IPS DF 6.9 (cell line): ENCODE measurements at regions not wholly inside any gene's neighbourhood (a gene's known extent, or its start where the extent isn't known, plus 50 kb on each side); places are given as distances from the start of the nearest gene placed in this dataset.

Source experiments
- DNase-seq: peaks from one replicate; pipeline ENCODE4 v3.0.0-alpha.2; 2013; ENCODE audit warnings: low read depth, low spot score
- H3K27ac ChIP-seq: one replicate; pipeline ENCODE4 v1.5.1; 2013; ENCODE audit warnings: low read length, control low read depth
- H3K27me3 ChIP-seq: 2 replicates; pipeline ENCODE4 v1.6.1; 2013; ENCODE audit warnings: mild to moderate bottlenecking, low read length; ENCODE audit not compliant: control insufficient read depth, insufficient read depth
- H3K36me3 ChIP-seq: 2 replicates; pipeline ENCODE4 v1.6.1; 2013; ENCODE audit warnings: low read length; ENCODE audit not compliant: control insufficient read depth, insufficient read depth
- H3K4me1 ChIP-seq: 2 replicates; pipeline ENCODE4 v1.6.1; 2013; ENCODE audit warnings: low read length; ENCODE audit not compliant: control insufficient read depth, insufficient read depth
- H3K4me3 ChIP-seq: 2 replicates; pipeline ENCODE4 v1.5.1; 2013; ENCODE audit warnings: mild to moderate bottlenecking, low read length
- H3K9me3 ChIP-seq: 2 replicates; pipeline ENCODE4 v1.6.1; 2013; ENCODE audit warnings: low read length, inconsistent platforms; ENCODE audit not compliant: control insufficient read depth, insufficient read depth
- WGBS: extraction: QIAGEN DNeasy Blood & Tissue Kit; methylation state at CpG from one replicate; pipeline ENCODE4 v1.1.7; 2013; ENCODE audit warnings: mixed read lengths, missing lambda C conversion rate; ENCODE audit not compliant: insufficient read length, insufficient coverage; 5-methylcytosine and 5-hydroxymethylcytosine counted together

- no peaks in the 10 kb centered on the region for H3K4me1 ChIP-seq
- WGBS: no CpG with 5 or more reads among the region's 4 CpGs
- no peak for DNase-seq
- no peaks in the 10 kb centered on the region for H3K27me3 ChIP-seq
- no peak overlapping the region for H3K27ac ChIP-seq
- H3K4me3 ChIP-seq: no peak overlapping the region
- no peaks in the 10 kb centered on the region for H3K36me3 ChIP-seq
- H3K9me3 ChIP-seq: no peaks in the 10 kb centered on the region
These were observed 52.7 kb upstream of the ALK start for GRCh38 chr2:29974086-29974485.

GRCh38 chr2:29977284-29977683, 55.9 kb upstream of the ALK start:
- no peak for DNase-seq
- no peaks in the 10 kb centered on the region for H3K36me3 ChIP-seq
- H3K4me3 ChIP-seq: no peak overlapping the region
- no CpG with 5 or more reads among the region's 3 CpGs for WGBS
- H3K27ac ChIP-seq: no peak overlapping the region
- no peaks in the 10 kb centered on the region for H3K9me3 ChIP-seq
- H3K27me3 ChIP-seq: no peaks in the 10 kb centered on the region
- no peaks in the 10 kb centered on the region for H3K4me1 ChIP-seq

GRCh38 chr2:29981402-29981801, 60.0 kb upstream of the ALK start:
- no peaks in the 10 kb centered on the region for H3K27me3 ChIP-seq
- H3K36me3 ChIP-seq: no peaks in the 10 kb centered on the region

GRCh38 chr2:29983308-29983707, 61.9 kb upstream of the ALK start:
- Histone ChIP-seq H3K27me3 (no peaks in the 10 kb centered on the region), H3K4me3 (no peak overlapping the region), H3K4me1 (no peaks in the 10 kb centered on the region), H3K36me3 (no peaks in the 10 kb centered on the region), H3K27ac (no peak overlapping the region), H3K9me3 (no peaks in the 10 kb centered on the region)
- no CpG with 5 or more reads among the region's 4 CpGs for WGBS
- no peak for DNase-seq

More at GRCh38 chr2:29981402-29981801, 60.0 kb upstream of the ALK start:
- no peaks in the 10 kb centered on the region for H3K9me3 ChIP-seq
- H3K4me1 ChIP-seq: no peaks in the 10 kb centered on the region
- no peak overlapping the region for H3K4me3 ChIP-seq
- H3K27ac ChIP-seq: no peak overlapping the region
- WGBS: no CpG with 5 or more reads among the region's 4 CpGs
- DNase-seq: no peak

GRCh38 chr2:29987146-29987545, 65.8 kb upstream of the ALK start:
- WGBS: no CpG with 5 or more reads among the region's 1 CpG
- H3K4me1 ChIP-seq: no peaks in the 10 kb centered on the region
- DNase-seq: no peak

GRCh38 chr2:29990129-29990528, 68.7 kb upstream of the ALK start:
- DNase-seq: no peak
- Histone ChIP-seq H3K9me3 (no peaks in the 10 kb centered on the region), H3K27ac (no peak overlapping the region), H3K4me1 (no peaks in the 10 kb centered on the region), H3K27me3 (no peaks in the 10 kb centered on the region), H3K36me3 (no peaks in the 10 kb centered on the region), H3K4me3 (no peak overlapping the region)
- no CpG with 5 or more reads among the region's 4 CpGs for WGBS

More at GRCh38 chr2:29987146-29987545, 65.8 kb upstream of the ALK start:
- Histone ChIP-seq H3K27ac (no peak overlapping the region), H3K9me3 (no peaks in the 10 kb centered on the region), H3K4me3 (no peak overlapping the region), H3K36me3 (no peaks in the 10 kb centered on the region), H3K27me3 (no peaks in the 10 kb centered on the region)

- Histone ChIP-seq H3K4me1 (no peaks in the 10 kb centered on the region), H3K36me3 (no peaks in the 10 kb centered on the region), H3K27me3 (no peaks in the 10 kb centered on the region), H3K27ac (no peak overlapping the region), H3K4me3 (no peak overlapping the region), H3K9me3 (no peaks in the 10 kb centered on the region)
- WGBS: no CpG with 5 or more reads among the region's 3 CpGs
- DNase-seq: no peak
These were observed 69.7 kb upstream of the ALK start for GRCh38 chr2:29991086-29991485.

- no peaks in the 10 kb centered on the region for H3K27me3 ChIP-seq
- no peak overlapping the region for H3K4me3 ChIP-seq
- WGBS: no CpG with 5 or more reads among the region's 1 CpG
- H3K27ac ChIP-seq: no peak overlapping the region
- no peaks in the 10 kb centered on the region for H3K9me3 ChIP-seq
- no peak for DNase-seq
- H3K4me1 ChIP-seq: no peaks in the 10 kb centered on the region
- no peaks in the 10 kb centered on the region for H3K36me3 ChIP-seq
These were observed 73.9 kb upstream of the ALK start for GRCh38 chr2:29995241-29995640.

- Histone ChIP-seq H3K9me3 (no peaks in the 10 kb centered on the region), H3K4me1 (no peaks in the 10 kb centered on the region), H3K36me3 (no peaks in the 10 kb centered on the region), H3K4me3 (no peak overlapping the region), H3K27ac (no peak overlapping the region), H3K27me3 (no peaks in the 10 kb centered on the region)
- no peak for DNase-seq
These were observed 81.7 kb upstream of the ALK start for GRCh38 chr2:30003128-30003527.

GRCh38 chr2:30022444-30023071, 101.2 kb upstream of the ALK start:
- Histone ChIP-seq H3K36me3 (no peaks in the 10 kb centered on the region), H3K27me3 (no peaks in the 10 kb centered on the region), H3K27ac (no peak overlapping the region), H3K4me3 (no peak overlapping the region), H3K9me3 (no peaks in the 10 kb centered on the region), H3K4me1 (no peaks in the 10 kb centered on the region)
- WGBS: no CpG with 5 or more reads among the region's 4 CpGs
- DNase-seq: no peak

- Histone ChIP-seq H3K4me1 (no peaks in the 10 kb centered on the region), H3K4me3 (no peak overlapping the region), H3K9me3 (no peaks in the 10 kb centered on the region), H3K27ac (no peak overlapping the region), H3K36me3 (no peaks in the 10 kb centered on the region), H3K27me3 (no peaks in the 10 kb centered on the region)
- no peak for DNase-seq
- WGBS: no CpG with 5 or more reads among the region's 2 CpGs
These were observed 102.9 kb upstream of the ALK start for GRCh38 chr2:30024281-30024680.
